ENCODE measurements at regions not wholly inside any gene's neighbourhood (a gene's known extent, or its start where the extent isn't known, plus 50 kb on each side); places are given as distances from the start of the nearest gene placed in this dataset.

- TF ChIP-seq CTCF (IDR thresholded peaks at IDR 0.05) (no peak), POLR2A (IDR thresholded peaks at IDR 0.05) (no peak), POLR2AphosphoS5 (IDR thresholded peaks at IDR 0.05; ENCODE audit: insufficient read depth in 1 of 2, low read depth in 1 of 2) (no peak)
Measured at GRCh38 chr9:99401680-99402504, 179.8 kb downstream of the SEC61B start.

Measured in vagina (tissue), 2 donors.